NCI-H2029 treated with DMSO at 0.1 percent for 48 hours (cell line): ENCODE measurements at regions not wholly inside any gene's neighbourhood (a gene's known extent, or its start where the extent isn't known, plus 50 kb on each side); places are given as distances from the start of the nearest gene placed in this dataset.
"Not testable (repeated sequence)": the region's sequence is repeated elsewhere in the genome, so short reads cannot be mapped to it uniquely, and the experiment has no call there.

Experiments
- DNase-seq: peaks from one replicate; lab custom pipeline; 2025; lab: John Stamatoyannopoulos, UW

DNA sequence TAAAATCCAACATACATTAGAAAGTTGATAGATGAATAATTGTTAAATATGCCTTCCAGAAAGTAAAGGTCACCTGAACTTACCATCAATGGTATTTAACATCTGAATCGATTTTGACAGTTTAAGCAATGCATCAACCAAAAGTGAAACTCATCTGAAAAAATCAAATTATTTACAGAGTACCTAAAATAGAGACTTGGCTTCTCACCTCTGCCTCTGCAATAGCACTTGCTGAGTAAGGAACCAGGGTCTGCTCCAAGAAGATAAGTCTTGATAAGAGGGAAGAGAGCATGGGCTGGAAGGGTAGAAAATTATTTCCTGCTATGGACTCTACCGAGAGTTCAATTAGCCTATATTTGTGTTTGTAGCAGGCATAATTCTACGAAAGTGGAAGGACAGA, 868.3 kb downstream of the STIM2 start:
- DNase-seq = no peak

GRCh38 chr4:27742816-27743215, 882.2 kb downstream of the STIM2 start:
- no peak for DNase-seq

DNA sequence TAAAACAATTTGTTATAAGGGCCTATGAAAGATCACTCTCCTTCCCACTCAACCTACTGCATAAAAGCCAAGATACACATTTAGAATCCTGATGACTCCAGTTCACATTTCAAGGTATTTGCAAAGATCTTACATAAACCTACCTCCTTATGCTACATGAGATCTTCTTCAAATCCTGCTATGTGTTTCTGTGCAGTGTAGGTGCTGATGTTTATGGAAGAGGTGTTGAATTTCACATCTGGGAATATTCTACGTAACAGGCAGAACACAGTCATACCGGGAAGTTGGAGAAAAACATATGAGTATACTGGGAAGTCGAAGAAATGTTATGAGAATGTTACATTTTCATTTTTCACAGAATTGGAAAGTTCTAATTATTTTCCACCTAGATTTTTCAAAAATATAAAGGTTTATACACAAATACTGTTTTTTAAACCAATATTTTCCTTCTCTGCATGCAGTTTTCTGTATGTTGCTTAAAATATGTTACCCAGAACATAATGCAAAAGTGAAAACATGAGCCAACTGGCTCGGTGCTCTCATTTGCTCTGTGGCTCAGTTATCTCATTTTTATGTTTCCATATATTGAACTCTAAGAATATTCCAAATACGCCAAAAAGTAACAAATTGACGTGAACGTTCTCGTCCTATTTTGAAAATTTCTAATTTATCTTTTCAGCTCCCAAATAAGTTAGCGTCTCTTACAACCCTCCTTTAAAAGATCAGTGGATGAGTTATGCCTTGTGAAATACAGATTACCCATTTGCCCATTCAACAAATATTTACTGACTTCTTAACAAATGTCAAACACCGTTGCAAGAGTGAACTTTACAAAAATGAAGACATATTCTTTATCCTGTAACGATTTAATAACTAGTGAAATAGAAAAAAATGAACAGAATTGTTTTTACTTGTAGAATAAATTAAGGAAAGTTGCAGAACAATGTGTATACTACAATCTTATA, 899.3 kb downstream of the STIM2 start:
- no peak for DNase-seq

DNA sequence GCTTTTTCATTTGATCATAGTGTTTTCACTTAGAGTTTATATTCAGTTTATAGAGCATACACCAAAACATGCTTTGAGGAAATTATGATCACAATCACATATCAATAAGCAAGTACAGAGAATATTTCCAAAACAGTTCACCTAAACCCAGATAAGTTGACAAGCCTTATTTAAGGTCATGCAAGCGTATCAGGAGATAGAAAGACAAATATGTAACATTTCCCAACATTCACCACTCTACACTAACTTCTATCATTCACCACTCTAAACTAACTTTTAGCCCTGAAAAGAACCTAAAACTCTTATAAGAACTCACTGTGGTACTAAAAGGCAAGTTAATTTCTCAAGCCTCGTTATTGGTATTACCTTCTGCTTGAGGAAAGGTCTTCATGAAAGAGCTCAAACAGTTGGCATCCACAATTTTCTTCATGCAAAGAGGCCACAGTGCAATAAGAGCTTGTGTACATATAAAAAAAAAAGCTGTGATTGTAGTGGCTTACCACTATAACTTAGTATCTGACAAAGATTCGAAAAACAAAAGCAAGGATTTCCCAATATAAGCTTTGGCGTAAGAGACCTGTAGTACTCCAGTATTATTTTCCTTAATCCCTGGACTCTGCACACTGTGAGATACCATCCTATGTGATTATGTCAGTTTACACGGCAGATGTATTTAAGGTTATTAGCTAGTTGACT, 903.3 kb downstream of the STIM2 start:
- no peak for DNase-seq

- no peak for DNase-seq
These were observed 903.8 kb downstream of the STIM2 start for GRCh38 chr4:27764526-27764837.

DNA sequence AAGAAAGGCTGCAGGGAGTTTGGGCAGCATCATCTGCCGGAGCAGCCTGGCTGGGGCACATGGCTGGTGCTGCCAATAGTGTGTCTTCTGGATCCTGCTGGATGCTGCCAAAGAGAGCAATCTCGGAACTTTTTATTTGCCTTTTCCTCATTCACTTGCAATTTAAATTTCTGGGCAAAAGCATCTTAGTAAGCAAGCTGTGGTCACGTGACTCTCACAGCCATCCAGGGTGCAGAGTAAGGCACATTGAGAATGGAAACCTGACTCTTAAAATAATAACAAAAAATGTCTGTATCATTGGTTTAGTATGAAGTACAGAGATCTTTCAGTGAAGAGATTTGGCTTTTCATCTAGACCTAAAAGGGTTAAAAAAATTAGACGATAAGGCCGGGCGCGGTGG, 910.3 kb downstream of the STIM2 start:
- DNase-seq = no peak

DNA sequence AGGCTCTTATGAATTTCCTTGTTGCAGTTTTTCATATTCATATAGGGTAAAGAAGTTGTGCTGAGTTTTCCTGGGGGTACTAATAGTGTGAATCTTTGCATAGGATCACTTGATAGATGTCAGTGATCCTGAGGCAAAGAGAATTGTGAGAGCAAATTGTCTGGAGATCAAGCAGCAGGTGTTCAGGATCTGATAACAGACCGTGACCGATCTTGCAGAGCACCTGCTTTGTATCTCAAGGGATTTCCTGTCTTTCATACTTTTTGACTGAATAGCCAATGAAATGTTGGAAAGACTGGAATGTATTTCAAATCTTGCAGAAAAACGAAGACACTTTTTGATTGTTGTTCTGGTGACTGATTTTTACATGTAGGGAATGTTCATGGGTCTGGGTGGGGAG, 914.5 kb downstream of the STIM2 start:
- no peak for DNase-seq

- DNase-seq = no peak
These were observed 919.2 kb downstream of the STIM2 start for GRCh38 chr4:27779827-27780226.

- DNase-seq = no peak
These were observed 926.6 kb downstream of the STIM2 start for GRCh38 chr4:27787195-27787594.

- no peak for DNase-seq
These were observed 929.1 kb downstream of the STIM2 start for GRCh38 chr4:27789773-27790172.

DNA sequence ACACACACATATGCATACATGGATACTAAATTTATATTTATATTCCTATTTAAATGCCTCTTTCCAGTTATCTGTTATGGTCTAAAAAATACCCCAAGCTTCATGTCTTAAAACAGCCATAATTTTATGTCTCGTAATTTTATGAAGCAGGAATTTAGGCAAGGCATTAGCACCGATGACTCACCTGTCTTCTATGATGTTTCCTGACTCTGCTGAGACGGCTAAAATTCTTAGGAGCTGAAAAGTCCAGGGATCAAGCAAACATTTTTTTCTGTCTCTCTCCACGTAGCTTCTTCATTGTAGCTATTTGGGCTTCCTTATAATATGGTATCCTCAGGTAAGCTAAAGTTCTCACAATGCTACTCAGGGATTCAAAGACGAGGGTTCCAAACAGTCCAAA, 930.3 kb downstream of the STIM2 start:
- DNase-seq = no peak

DNA sequence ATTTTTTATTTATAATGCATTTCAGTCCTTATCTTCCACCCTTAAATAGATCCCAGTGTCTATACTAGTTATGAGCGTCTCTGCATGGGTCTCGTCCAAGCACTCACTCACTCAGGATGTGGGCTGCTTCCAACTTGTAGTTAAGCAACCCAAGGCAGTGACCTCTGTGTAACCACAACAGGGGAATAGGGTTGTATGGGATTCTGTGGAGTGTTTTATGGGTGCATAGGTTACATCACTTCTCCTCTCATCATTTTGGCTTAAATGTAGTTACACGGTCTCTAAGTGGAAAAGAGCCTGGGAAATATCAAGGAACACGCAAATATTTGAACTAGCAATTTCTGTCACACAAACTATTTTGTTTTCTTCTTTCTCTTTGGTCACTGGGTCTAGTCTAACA, 931.0 kb downstream of the STIM2 start:
- DNase-seq = no peak

DNA sequence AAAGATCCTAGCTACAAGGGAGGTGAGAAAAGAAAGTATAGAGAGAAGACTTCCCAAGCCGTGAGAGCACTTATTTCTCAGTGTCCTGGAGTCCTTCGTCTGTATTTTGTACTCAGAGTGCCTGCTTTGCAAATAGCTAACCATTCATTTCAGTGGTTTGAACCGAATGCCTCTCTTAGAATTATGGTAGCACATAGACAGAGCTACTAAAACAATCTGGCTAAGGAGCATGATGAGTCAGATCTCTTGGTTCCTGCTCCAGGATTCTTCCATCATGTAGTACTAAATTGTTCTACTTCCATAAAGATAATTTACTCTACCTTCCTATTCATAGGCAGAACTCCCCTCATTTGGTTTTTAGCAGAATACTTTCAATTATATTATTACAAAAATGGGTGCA, 946.6 kb downstream of the STIM2 start:
- no peak for DNase-seq

GRCh38 chr4:27811948-27812347, 951.3 kb downstream of the STIM2 start:
- no peak for DNase-seq

GRCh38 chr4:27813226-27813625, 952.6 kb downstream of the STIM2 start:
- DNase-seq = not testable (repeated sequence)

GRCh38 chr4:27813699-27814425, 953.2 kb downstream of the STIM2 start:
- not testable (repeated sequence) for DNase-seq

- DNase-seq = no peak
These were observed 958.6 kb downstream of the STIM2 start for GRCh38 chr4:27819246-27819645.

DNA sequence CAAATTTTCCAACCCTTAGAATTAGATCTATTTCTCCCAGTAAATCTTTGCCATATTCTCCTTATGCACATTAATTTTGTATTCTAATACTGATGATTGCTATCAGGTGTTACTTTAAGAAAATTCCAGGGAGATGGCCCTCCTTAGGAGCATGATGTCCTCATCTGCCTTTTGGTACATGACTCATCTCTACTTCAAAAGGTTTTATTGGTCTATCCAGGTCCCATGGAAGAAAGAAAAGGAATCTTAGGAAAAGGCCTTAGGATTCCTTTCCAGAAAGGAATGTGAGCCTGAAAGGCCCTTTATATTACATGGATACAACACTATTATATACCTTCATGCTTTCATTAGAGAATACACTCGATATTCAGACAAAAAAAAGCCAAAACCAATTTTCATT, 968.2 kb downstream of the STIM2 start:
- no peak for DNase-seq

GRCh38 chr4:27830251-27830650, 969.6 kb downstream of the STIM2 start:
- no peak for DNase-seq

DNA sequence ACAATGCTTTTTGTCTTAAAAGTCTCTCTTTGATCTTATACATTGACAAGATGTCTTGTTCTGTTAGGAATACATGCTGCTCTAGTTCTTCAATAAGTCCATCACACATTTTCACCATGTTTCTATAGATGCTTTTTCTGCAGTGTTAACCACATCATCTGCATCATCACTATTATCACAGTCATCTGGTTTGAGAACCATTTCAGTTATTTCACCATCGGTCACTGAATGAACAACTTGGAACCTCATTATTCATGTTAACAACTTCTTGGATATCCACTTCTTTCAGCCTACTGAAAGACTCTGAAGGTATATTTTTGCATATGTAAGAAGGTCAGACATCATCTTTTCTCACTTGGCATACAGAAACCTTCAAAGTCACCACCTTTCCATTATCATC, 975.2 kb downstream of the STIM2 start:
- DNase-seq = no peak

GRCh38 chr4:27836523-27836922, 975.9 kb downstream of the STIM2 start:
- no peak for DNase-seq

GRCh38 chr4:27843776-27844175, 983.1 kb downstream of the STIM2 start:
- no peak for DNase-seq

GRCh38 chr4:27844376-27844775, 983.7 kb downstream of the STIM2 start:
- no peak for DNase-seq
